Brain pericyte (primary cell): ENCODE measurements at regions not wholly inside any gene's neighbourhood (a gene's known extent, or its start where the extent isn't known, plus 50 kb on each side); places are given as distances from the start of the nearest gene placed in this dataset.
"Not testable (repeated sequence)": the region's sequence is repeated elsewhere in the genome, so short reads cannot be mapped to it uniquely, and the experiment has no call there.

Experiments used
- DNase-seq: peaks from one replicate; pipeline ENCODE4 v3.0.0-alpha.2; 2012; ENCODE audit warnings: low read depth, low spot score

- DNase-seq = no peak
These were observed 261.2 kb downstream of the STIM2 start for GRCh38 chr4:27121830-27122229.

- no peak for DNase-seq
These were observed 262.6 kb downstream of the STIM2 start for GRCh38 chr4:27123123-27123768.

- DNase-seq = no peak
These were observed 263.1 kb downstream of the STIM2 start for GRCh38 chr4:27123769-27124124.

GRCh38 chr4:27126895-27127294 lies 266.3 kb downstream of the STIM2 start:
- not testable (repeated sequence) for DNase-seq

- no peak for DNase-seq
These were observed 267.8 kb downstream of the STIM2 start for GRCh38 chr4:27128443-27128842.

GRCh38 chr4:27129871-27130366 lies 269.3 kb downstream of the STIM2 start:
- DNase-seq = no peak

- DNase-seq = no peak
These were observed 271.9 kb downstream of the STIM2 start for GRCh38 chr4:27132497-27132896.

- no peak for DNase-seq
These were observed 279.8 kb downstream of the STIM2 start for GRCh38 chr4:27140486-27140885.

GRCh38 chr4:27141530-27141929 lies 280.9 kb downstream of the STIM2 start:
- DNase-seq = no peak

GRCh38 chr4:27142841-27143240 lies 282.2 kb downstream of the STIM2 start:
- DNase-seq = no peak

GRCh38 chr4:27145597-27145996 lies 285.0 kb downstream of the STIM2 start:
- DNase-seq = no peak

GRCh38 chr4:27148211-27148895 lies 287.7 kb downstream of the STIM2 start:
- DNase-seq = no peak

GRCh38 chr4:27149541-27150212 lies 289.0 kb downstream of the STIM2 start:
- no peak for DNase-seq

- no peak for DNase-seq
These were observed 292.1 kb downstream of the STIM2 start for GRCh38 chr4:27152703-27153102.

- no peak for DNase-seq
These were observed 294.1 kb downstream of the STIM2 start for GRCh38 chr4:27154706-27155105.

- DNase-seq = no peak
These were observed 300.6 kb downstream of the STIM2 start for GRCh38 chr4:27161191-27161590.

- DNase-seq = no peak
These were observed 308.1 kb downstream of the STIM2 start for GRCh38 chr4:27168783-27169182.

- no peak for DNase-seq
These were observed 312.6 kb downstream of the STIM2 start for GRCh38 chr4:27173280-27173679.

- no peak for DNase-seq
These were observed 315.8 kb downstream of the STIM2 start for GRCh38 chr4:27176400-27176799.

GRCh38 chr4:27176881-27177280 lies 316.2 kb downstream of the STIM2 start:
- DNase-seq = no peak

GRCh38 chr4:27178061-27178460 lies 317.4 kb downstream of the STIM2 start:
- DNase-seq = no peak

GRCh38 chr4:27181693-27182092 lies 321.1 kb downstream of the STIM2 start:
- no peak for DNase-seq

GRCh38 chr4:27182211-27182610 lies 321.6 kb downstream of the STIM2 start:
- DNase-seq = no peak
